Neural cell (in vitro differentiated cells): ENCODE measurements at regions not wholly inside any gene's neighbourhood (a gene's known extent, or its start where the extent isn't known, plus 50 kb on each side); places are given as distances from the start of the nearest gene placed in this dataset.

Source experiments
- H2AFZ ChIP-seq: fragments of 200-600, 300-800 bp; sonication (generic), shearing (Covaris generic); 2 replicates; pipeline ENCODE4 v1.6.0; 2014; ENCODE audit warnings: low read depth, mild to moderate bottlenecking, antibody characterized with exemption, low read length, moderate library complexity
- H3F3A ChIP-seq: fragments of 200-600 bp; shearing (Covaris generic); 2 replicates; pipeline ENCODE4 v1.6.1; 2016; ENCODE audit warnings: mild to moderate bottlenecking, moderate library complexity, mixed read lengths, antibody characterized with exemption, low read length; ENCODE audit not compliant: insufficient read depth, poor library complexity, severe bottlenecking
- H3K27ac ChIP-seq: fragments of 200-600, 300-800 bp; sonication (generic), shearing (Covaris generic); 2 replicates; pipeline ENCODE4 v1.5.1; 2014; ENCODE audit warnings: mild to moderate bottlenecking, low read length, moderate library complexity
- H3K27me3 ChIP-seq: fragments of 300-800, 200-600 bp; sonication (generic), shearing (Covaris generic); 2 replicates; pipeline ENCODE4 v1.6.0; 2014; ENCODE audit warnings: mild to moderate bottlenecking, low read depth, low read length, moderate library complexity; ENCODE audit not compliant: insufficient read depth
- H3K36me3 ChIP-seq: fragments of 300-800, 200-600 bp; sonication (generic), shearing (Covaris generic); 2 replicates; pipeline ENCODE4 v1.5.1; 2014; ENCODE audit warnings: mild to moderate bottlenecking, antibody characterized with exemption, low read length, moderate library complexity; ENCODE audit not compliant: insufficient read depth
- H3K4me2 ChIP-seq: fragments of 300-800, 200-600 bp; sonication (generic), shearing (Covaris generic); 2 replicates; pipeline ENCODE4 v1.6.0; 2014; ENCODE audit warnings: mild to moderate bottlenecking, low read length
- H3K4me3 ChIP-seq: fragments of 300-800, 200-600 bp; sonication (generic), shearing (Covaris generic); 2 replicates; pipeline ENCODE4 v1.5.1; 2014; ENCODE audit warnings: mild to moderate bottlenecking, low read length, moderate library complexity
- H3K79me2 ChIP-seq: fragments of 200-600 bp; shearing (Covaris generic); replicated peaks from 2 replicates; pipeline ENCODE4 v1.6.0; 2014; ENCODE audit warnings: mild to moderate bottlenecking, low read length, moderate library complexity; ENCODE audit not compliant: insufficient read depth
- H3K9ac ChIP-seq: fragments of 300-800, 200-600 bp; sonication (generic), shearing (Covaris generic); 2 replicates; pipeline ENCODE4 v1.6.1; 2016; ENCODE audit warnings: mild to moderate bottlenecking, low read length, mixed read lengths
- H3K9me2 ChIP-seq: fragments of 200-600 bp; shearing (Covaris generic); 2 replicates; pipeline ENCODE4 v1.6.1; 2016; ENCODE audit warnings: mild to moderate bottlenecking, low read length, mixed read lengths; ENCODE audit not compliant: insufficient read depth
- H3K9me3 ChIP-seq: fragments of 200-600, 300-800 bp; sonication (generic), shearing (Covaris generic); 2 replicates; pipeline ENCODE4 v1.6.1; 2016; ENCODE audit warnings: mild to moderate bottlenecking, mixed run types, low read length, moderate library complexity, mixed read lengths
- H4K20me1 ChIP-seq: fragments of 200-600 bp; shearing (Covaris generic); 2 replicates; pipeline ENCODE4 v1.6.1; 2016; ENCODE audit warnings: mild to moderate bottlenecking, mixed run types; ENCODE audit not compliant: insufficient read depth
- CTCF ChIP-seq: fragments of 450-650 bp; IDR thresholded peaks from 2 replicates; pipeline ENCODE4 v1.5.1; 2014; ENCODE audit warnings: antibody characterized with exemption, mild to moderate bottlenecking, moderate library complexity; ENCODE audit not compliant: poor library complexity, severe bottlenecking
- EP300 ChIP-seq: fragments of 450-650 bp; conservative IDR thresholded peaks from 2 replicates; pipeline ENCODE4 v1.6.1; 2014; ENCODE audit warnings: antibody characterized with exemption, mild to moderate bottlenecking, moderate library complexity; ENCODE audit not compliant: poor library complexity, severe bottlenecking
- EZH2 ChIP-seq: fragments of 200-600, 300-800 bp; shearing (Covaris generic), sonication (generic); IDR thresholded peaks from 2 replicates; pipeline ENCODE4 v1.6.1; 2014; ENCODE audit warnings: antibody characterized with exemption, low read length, borderline replicate concordance, mild to moderate bottlenecking; ENCODE audit not compliant: insufficient read depth, poor library complexity, severe bottlenecking
- MXI1 ChIP-seq: fragments of 450-650 bp; conservative IDR thresholded peaks from 2 replicates; pipeline ENCODE4 v1.6.1; 2014; ENCODE audit warnings: antibody characterized with exemption, mild to moderate bottlenecking; ENCODE audit not compliant: poor library complexity, severe bottlenecking
- POLR2AphosphoS5 ChIP-seq: IDR thresholded peaks from 2 replicates; pipeline ENCODE4 v1.6.1; 2012
- RAD21 ChIP-seq: fragments of 450-650 bp; conservative IDR thresholded peaks from 2 replicates; pipeline ENCODE4 v1.6.1; 2014; ENCODE audit warnings: antibody characterized with exemption, mild to moderate bottlenecking, moderate library complexity
- REST ChIP-seq: IDR thresholded peaks from 2 replicates; pipeline ENCODE4 v1.6.1; 2012; ENCODE audit warnings: borderline replicate concordance
- SMC3 ChIP-seq: fragments of 450-650 bp; conservative IDR thresholded peaks from 2 replicates; pipeline ENCODE4 v1.6.1; 2014; ENCODE audit warnings: antibody characterized with exemption, mild to moderate bottlenecking, moderate library complexity; ENCODE audit not compliant: poor library complexity
- TAF1 ChIP-seq: IDR thresholded peaks from 2 replicates; pipeline ENCODE4 v1.6.1; 2012; ENCODE audit warnings: low read depth

GRCh38 chr4:188620608-188621007 is 481.4 kb downstream of the TRIML1 start:
- H3F3A ChIP-seq: no peaks in the 10 kb centered on the region
- TF ChIP-seq MXI1 (no peak), CTCF (no peak), RAD21 (no peak)
- H3K27ac ChIP-seq: no peak overlapping the region
- no peaks in the 10 kb centered on the region for H3K79me2 ChIP-seq
- H3K4me2 ChIP-seq: no peak overlapping the region
- H4K20me1 ChIP-seq: no peaks in the 10 kb centered on the region
- H3K4me3 ChIP-seq: no peak overlapping the region
- H3K36me3 ChIP-seq: no peaks in the 10 kb centered on the region
- H3K27me3 ChIP-seq: no peaks in the 10 kb centered on the region
- H2AFZ ChIP-seq: no peak overlapping the region
- H3K9ac ChIP-seq: no peak overlapping the region
- H3K9me2 ChIP-seq: no peaks in the 10 kb centered on the region
- no peaks in the 10 kb centered on the region for H3K9me3 ChIP-seq

GRCh38 chr4:188623314-188623854 is 484.1 kb downstream of the TRIML1 start:
- TF ChIP-seq EP300 (peak; percentile 96), RAD21 (peak; percentile 11), POLR2AphosphoS5 (peak; percentile 26), TAF1 (no peak), MXI1 (no peak), SMC3 (no peak)
- no peaks in the 10 kb centered on the region for H3K27me3 ChIP-seq

GRCh38 chr4:188624370-188624769 is 485.1 kb downstream of the TRIML1 start:
- Histone ChIP-seq H4K20me1 (no peaks in the 10 kb centered on the region), H3K4me3 (no peak overlapping the region), H3K36me3 (no peaks in the 10 kb centered on the region), H2AFZ (no peak overlapping the region), H3K79me2 (no peaks in the 10 kb centered on the region), H3K27me3 (no peaks in the 10 kb centered on the region), H3K9me2 (no peaks in the 10 kb centered on the region), H3K4me2 (no peak overlapping the region), H3K9me3 (no peaks in the 10 kb centered on the region), H3F3A (no peaks in the 10 kb centered on the region), H3K9ac (no peak overlapping the region), H3K27ac (no peak overlapping the region)
- no peak for TF ChIP-seq POLR2AphosphoS5
- TF ChIP-seq SMC3: no peak
- TF ChIP-seq CTCF: no peak
- no peak for TF ChIP-seq TAF1
- no peak for TF ChIP-seq EP300
- TF ChIP-seq RAD21: no peak
- TF ChIP-seq REST: no peak
- TF ChIP-seq MXI1: no peak
- no peak for TF ChIP-seq EZH2

More at GRCh38 chr4:188623314-188623854, 484.1 kb downstream of the TRIML1 start:
- Histone ChIP-seq H3K4me2 (no peak overlapping the region), H4K20me1 (no peaks in the 10 kb centered on the region), H3K9ac (no peak overlapping the region), H3K27ac (peak overlapping the region; percentile 3), H2AFZ (no peak overlapping the region), H3K9me2 (no peaks in the 10 kb centered on the region), H3K79me2 (no peaks in the 10 kb centered on the region), H3F3A (no peaks in the 10 kb centered on the region), H3K9me3 (no peaks in the 10 kb centered on the region), H3K4me3 (no peak overlapping the region), H3K36me3 (no peaks in the 10 kb centered on the region)
